ENCODE measurements at regions not wholly inside any gene's neighbourhood (a gene's known extent, or its start where the extent isn't known, plus 50 kb on each side); places are given as distances from the start of the nearest gene placed in this dataset.

- TF ChIP-seq JUND (IDR thresholded peaks at IDR 0.05) (no peak), CBX3 (IDR thresholded peaks at IDR 0.05; ENCODE audit: low read depth) (no peak), SP1 (IDR thresholded peaks at IDR 0.05; ENCODE audit: low read depth) (no peak), EGR1 (IDR thresholded peaks at IDR 0.05; ENCODE audit: low read depth) (no peak), YY1 (IDR thresholded peaks at IDR 0.05; ENCODE audit: extremely low read depth, insufficient replicate concordance, low read depth, low read length) (no peak), POLR2A (IDR thresholded peaks at IDR 0.05; ENCODE audit: borderline replicate concordance, extremely low read depth, insufficient read depth, insufficient read length) (no peak), CEBPB (IDR thresholded peaks at IDR 0.05; ENCODE audit: low read depth) (no peak)
Measured at GRCh38 chr18:46415532-46416252, 241.3 kb downstream of the LOXHD1 start (continued).

GRCh38 chr18:46416706-46417638 lies 240.0 kb downstream of the LOXHD1 start:
- TF ChIP-seq SP1 (IDR thresholded peaks at IDR 0.05; ENCODE audit: low read depth): peak; percentile 29; the same call in 1 of the 2 replicates
- TF ChIP-seq YY1 (IDR thresholded peaks at IDR 0.05; ENCODE audit: extremely low read depth, insufficient replicate concordance, low read depth, low read length): no peak
- TF ChIP-seq SRF (IDR thresholded peaks at IDR 0.05; ENCODE audit: low read depth): 0 out of 2 replicates have a peak, but pooled peaks have one; percentile 35
- peaks cover 0 to 6% of the 10 kb centered on the region in 2 experiments; a peak in 1 of 4 replicates for H3K4me1 ChIP-seq (ENCODE audit: control insufficient read depth in 1 of 2, insufficient read depth in 2 of 2, low read length in 2 of 2)
- H3K79me2 ChIP-seq (ENCODE audit: insufficient read depth, low read length): no peaks in the 10 kb centered on the region
- no peaks in the 10 kb centered on the region for H3K36me3 ChIP-seq (ENCODE audit: control insufficient read depth in 1 of 2, insufficient read depth in 2 of 2, low read length in 2 of 2)
- H4K20me1 ChIP-seq (ENCODE audit: insufficient read depth): no peaks in the 10 kb centered on the region
- ChIA-PET CTCF (no interaction called here), RAD21 (ENCODE audit: low non-redundant PET in 1 of 2, low total read pairs in 2 of 2, uncharacterized antibody in 2 of 2, unreplicated experiment in 2 of 2) (no interaction called here), POLR2A (no interaction called here)
- H2AFZ ChIP-seq (ENCODE audit: low read depth, low read length, poor library complexity, severe bottlenecking): no peak overlapping the region
- ATAC-seq (peak; percentile 94), DNase-seq (ENCODE audit: low read depth, low spot score) (peak; percentile 28)
- no peaks in the 10 kb centered on the region for H3K9me3 ChIP-seq (ENCODE audit: control insufficient read depth in 1 of 2, insufficient read depth in 1 of 2, low read depth in 1 of 2, low read length in 2 of 2)
- no peaks in the 10 kb centered on the region for H3K9me2 ChIP-seq (ENCODE audit: insufficient read depth)
- no TSS peak for BruUV-seq (replicated peaks)
- no peaks in the 10 kb centered on the region for H3K27me3 ChIP-seq (ENCODE audit: insufficient read depth, low read length)
- no peak overlapping the region for H3K9ac ChIP-seq (ENCODE audit: low read length)
- H3K4me3 ChIP-seq (replicated peaks in 1 of 2; ENCODE audit: low read depth in 1 of 2, low read length in 2 of 2): no peak overlapping the region
- intact Hi-C loops (cut with micrococcal nuclease): no loop called here
- no peak overlapping the region for H3K27ac ChIP-seq (ENCODE audit: low read depth, low read length)
- H3K4me2 ChIP-seq (ENCODE audit: low read length): no peak overlapping the region

Measured in HCT116 (cell line).